DMS153 (cell line): ENCODE measurements at regions not wholly inside any gene's neighbourhood (a gene's known extent, or its start where the extent isn't known, plus 50 kb on each side); places are given as distances from the start of the nearest gene placed in this dataset.

Source experiments
- DNase-seq: peaks from one replicate; lab custom pipeline; 2025; lab: John Stamatoyannopoulos, UW

- no peak for DNase-seq
Observed at GRCh38 chr5:155068616-155069100, 55.1 kb downstream of the KIF4B start.

- DNase-seq: no peak
Observed at GRCh38 chr5:155069961-155070360, 56.4 kb downstream of the KIF4B start.

DNA sequence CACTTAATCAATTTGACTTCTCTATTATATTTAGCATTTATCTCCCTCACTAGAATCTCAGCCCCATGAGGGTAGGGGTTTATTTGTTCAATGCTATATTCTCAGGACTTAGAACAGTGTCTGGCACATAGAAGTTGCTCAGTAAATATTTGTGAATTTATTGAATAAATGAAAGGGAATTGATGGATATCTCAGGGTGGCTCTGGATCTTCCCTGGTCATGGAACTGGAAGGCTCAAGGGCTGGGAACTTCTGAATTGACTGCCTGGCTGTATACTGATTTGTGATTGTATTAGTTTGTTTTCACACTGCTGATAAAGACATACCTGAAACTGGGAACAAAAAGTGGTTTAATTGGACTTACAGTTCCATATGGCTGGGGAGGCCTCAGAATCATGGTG lies 57.2 kb downstream of the KIF4B start:
- no peak for DNase-seq

DNA sequence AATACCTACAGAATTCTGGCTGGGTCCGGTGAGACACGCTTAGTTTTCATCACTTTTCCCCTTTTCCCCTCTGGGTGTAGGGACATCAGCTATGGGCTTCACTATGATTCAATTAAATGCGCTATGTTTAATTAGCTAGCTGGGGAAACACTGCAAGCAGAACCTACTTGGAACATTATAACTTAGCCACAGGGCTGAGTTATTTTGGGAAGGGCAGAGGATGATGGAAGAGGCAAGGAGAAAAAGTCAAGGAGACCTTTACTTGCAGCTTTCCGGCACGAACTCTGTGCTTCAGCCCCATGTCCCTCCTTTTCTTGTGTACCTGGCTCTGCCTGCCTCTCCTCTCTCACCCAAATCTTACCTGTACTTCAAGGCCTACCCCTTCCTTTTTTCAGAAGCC lies 62.8 kb downstream of the KIF4B start:
- no peak for DNase-seq

DNA sequence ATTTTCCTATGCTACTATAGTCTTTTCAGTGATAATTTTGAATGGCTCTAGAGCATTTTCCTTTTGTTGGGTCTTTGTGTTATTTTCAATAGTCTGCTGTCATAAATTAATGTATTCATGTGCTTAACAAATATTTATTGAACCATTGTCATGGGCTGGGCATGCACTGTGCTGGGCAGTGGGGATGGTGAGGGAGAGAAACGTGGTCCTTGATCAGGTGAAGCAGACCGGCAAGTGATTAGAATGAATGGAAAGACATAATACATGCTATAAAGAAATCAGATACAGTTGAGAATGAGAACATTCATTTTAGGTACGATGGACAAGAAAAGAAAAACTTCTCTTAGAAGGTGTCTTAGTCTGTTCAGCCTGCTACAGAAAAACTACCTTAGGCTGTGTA lies 66.1 kb downstream of the KIF4B start:
- DNase-seq: no peak

DNA sequence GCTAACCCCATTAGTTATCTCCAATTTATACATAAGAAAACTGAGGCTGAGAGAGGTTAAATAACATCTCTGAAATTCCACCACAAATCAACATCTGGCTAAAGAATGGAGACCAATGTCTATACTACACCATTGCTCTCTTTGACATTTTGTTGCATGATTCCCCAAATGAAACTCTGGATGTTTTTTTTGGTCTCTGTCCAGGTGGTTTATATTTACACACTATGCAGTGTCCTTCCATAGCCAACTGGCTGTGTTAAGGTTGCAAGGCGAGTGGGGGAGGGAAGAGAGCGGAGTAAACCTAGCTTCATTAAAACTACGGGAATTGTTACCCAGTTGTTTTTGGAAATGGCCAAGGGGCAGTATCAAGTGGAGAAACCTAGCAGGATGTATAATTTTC lies 67.2 kb downstream of the KIF4B start:
- DNase-seq: no peak

- DNase-seq: no peak
Observed at GRCh38 chr5:155081618-155082017, 68.1 kb downstream of the KIF4B start.

DNA sequence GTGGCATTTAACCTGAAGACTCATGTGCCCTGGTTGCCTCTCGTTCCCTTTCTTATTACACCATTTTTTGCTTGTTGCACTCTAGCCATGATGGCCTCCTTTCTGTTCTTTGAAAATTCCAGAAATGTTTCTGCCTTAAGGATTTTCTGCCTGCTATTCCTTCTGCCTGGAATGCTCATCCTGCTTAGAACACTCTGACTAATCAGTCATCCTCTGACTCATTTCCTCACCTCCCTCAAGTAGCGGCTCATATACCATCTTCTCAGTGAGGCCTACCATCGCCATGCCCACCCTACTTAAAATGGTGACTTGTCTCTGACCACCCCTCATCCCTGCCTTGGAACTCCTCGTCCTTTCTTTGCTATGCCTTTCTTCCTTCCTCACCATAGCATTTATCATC lies 68.8 kb downstream of the KIF4B start:
- DNase-seq: no peak

- no peak for DNase-seq
Observed at GRCh38 chr5:155085282-155085989, 71.9 kb downstream of the KIF4B start.

DNA sequence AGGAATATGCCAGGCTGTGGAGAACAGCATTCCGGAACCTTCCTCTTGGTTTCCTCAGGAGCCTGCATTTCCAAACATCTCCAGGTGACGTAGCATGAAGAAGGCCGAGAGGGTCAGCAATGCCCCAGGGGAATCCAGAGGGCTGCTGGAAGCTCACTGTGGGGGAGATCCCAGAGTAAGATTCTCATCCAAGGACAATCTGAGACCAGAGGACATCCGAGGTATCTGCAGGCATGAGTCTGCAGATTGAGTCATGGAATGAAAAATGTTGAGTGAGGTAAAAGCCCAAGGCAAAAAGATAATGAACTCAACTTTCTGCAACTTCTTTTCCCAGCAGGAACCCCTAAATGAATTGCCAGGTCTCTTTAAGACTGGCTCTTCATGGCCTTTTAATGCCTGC lies 73.5 kb downstream of the KIF4B start:
- no peak for DNase-seq

- no peak for DNase-seq
Observed at GRCh38 chr5:155088811-155089210, 75.3 kb downstream of the KIF4B start.

GRCh38 chr5:155089643-155090042 lies 76.1 kb downstream of the KIF4B start:
- DNase-seq: no peak

- no peak for DNase-seq
Observed at GRCh38 chr5:155091063-155091648, 77.6 kb downstream of the KIF4B start.

DNA sequence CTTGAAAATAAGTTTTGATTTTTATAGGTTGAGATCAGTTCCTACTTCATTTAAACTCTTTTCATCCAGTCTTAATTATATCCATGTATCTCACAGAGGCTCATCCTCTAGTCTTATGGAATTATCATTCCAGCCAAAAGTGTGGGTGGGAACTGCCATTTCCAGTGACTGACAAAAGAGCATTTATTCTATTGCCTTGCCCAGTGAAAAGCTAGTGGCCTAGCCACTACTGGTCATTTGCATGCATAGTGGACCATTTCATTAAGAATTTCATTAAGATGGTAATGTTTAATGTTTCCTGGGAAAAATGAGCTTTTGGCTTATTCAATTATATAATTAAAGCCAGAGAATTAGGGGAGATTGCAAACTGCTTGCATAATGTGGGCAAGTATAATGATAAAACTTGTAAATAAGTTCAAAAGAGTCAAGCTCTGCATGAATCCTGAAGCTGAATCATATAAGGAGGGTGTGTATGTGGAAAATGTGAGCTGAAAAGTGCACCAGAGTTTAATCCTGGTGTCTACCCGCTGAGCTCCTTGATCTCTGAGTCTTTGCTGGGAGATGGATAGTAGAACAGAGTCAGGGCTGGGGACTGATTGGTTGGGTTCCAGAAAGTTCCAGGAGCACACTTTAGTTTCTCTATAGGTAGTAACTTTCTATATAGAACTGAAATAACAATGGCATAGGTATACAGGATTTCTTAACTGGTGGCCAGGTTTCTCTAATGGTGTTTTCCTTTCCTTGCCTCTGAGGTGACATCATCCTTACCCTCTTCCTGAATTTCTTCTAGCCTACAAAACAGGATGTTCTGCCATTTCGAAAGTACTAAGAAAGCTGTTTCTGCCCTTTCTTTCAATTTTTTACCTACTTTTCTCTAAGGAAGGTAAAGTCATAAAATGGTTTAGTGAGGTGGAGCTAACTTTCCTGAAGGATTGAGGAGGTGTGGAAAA lies 78.5 kb downstream of the KIF4B start:
- DNase-seq: no peak

GRCh38 chr5:155094455-155094854 lies 80.9 kb downstream of the KIF4B start:
- no peak for DNase-seq

- DNase-seq: no peak
Observed at GRCh38 chr5:155097995-155098394, 84.4 kb downstream of the KIF4B start.

- no peak for DNase-seq
Observed at GRCh38 chr5:155098433-155098832, 84.9 kb downstream of the KIF4B start.

GRCh38 chr5:155101697-155102096 lies 88.1 kb downstream of the KIF4B start:
- DNase-seq: no peak

- no peak for DNase-seq
Observed at GRCh38 chr5:155103146-155103545, 89.6 kb downstream of the KIF4B start.

- DNase-seq: no peak
Observed at GRCh38 chr5:155104441-155104840, 90.9 kb downstream of the KIF4B start.

- no peak for DNase-seq
Observed at GRCh38 chr5:155106221-155106620, 92.7 kb downstream of the KIF4B start.

DNA sequence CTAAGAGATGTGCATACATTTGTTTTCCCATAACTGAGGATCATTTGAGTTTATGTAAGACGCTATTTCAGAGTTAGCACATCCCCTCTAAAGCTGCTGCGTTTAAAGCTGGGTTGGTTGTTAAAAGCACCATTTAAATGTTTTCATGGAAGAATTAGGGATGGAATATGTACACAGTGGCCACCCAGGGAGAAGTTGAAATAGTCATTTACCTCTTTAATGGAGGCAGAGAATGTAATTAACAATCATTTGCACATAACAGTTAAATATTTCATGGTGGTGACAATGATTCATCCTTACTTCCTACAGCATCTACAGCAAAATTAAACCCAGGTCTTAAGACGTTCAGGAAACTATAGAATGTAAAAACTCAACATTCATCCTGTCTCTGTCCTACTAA lies 100.3 kb downstream of the KIF4B start:
- no peak for DNase-seq

GRCh38 chr5:155114655-155115054 lies 101.1 kb downstream of the KIF4B start:
- no peak for DNase-seq
